NCI-H128 (cell line): ENCODE measurements at regions not wholly inside any gene's neighbourhood (a gene's known extent, or its start where the extent isn't known, plus 50 kb on each side); places are given as distances from the start of the nearest gene placed in this dataset.

Experiments
- DNase-seq: peaks from one replicate; lab custom pipeline; 2025; ENCODE audit not compliant: unreplicated experiment; lab: John Stamatoyannopoulos, UW

GRCh38 chr10:131519723-131520605 is 208.4 kb upstream of the TCERG1L start:
- DNase-seq, result no peak

- DNase-seq, result no peak
Observed at GRCh38 chr10:131531265-131532190, 220.0 kb upstream of the TCERG1L start.

GRCh38 chr10:131532291-131532690 is 220.8 kb upstream of the TCERG1L start:
- no peak for DNase-seq

GRCh38 chr10:131532745-131533341 is 221.3 kb upstream of the TCERG1L start:
- no peak for DNase-seq

GRCh38 chr10:131533846-131534526 is 222.5 kb upstream of the TCERG1L start:
- no peak for DNase-seq

- no peak for DNase-seq
Observed at GRCh38 chr10:131534836-131535235, 223.3 kb upstream of the TCERG1L start.

- no peak for DNase-seq
Observed at GRCh38 chr10:131536676-131537075, 225.2 kb upstream of the TCERG1L start.

GRCh38 chr10:131537281-131537680 is 225.8 kb upstream of the TCERG1L start:
- no peak for DNase-seq

GRCh38 chr10:131544495-131544894 is 233.0 kb upstream of the TCERG1L start:
- DNase-seq, result no peak

- DNase-seq, result no peak
Observed at GRCh38 chr10:131546086-131546810, 234.7 kb upstream of the TCERG1L start.

GRCh38 chr10:131547129-131547799 is 235.7 kb upstream of the TCERG1L start:
- no peak for DNase-seq

GRCh38 chr10:131548176-131548575 is 236.7 kb upstream of the TCERG1L start:
- DNase-seq, result no peak

- no peak for DNase-seq
Observed at GRCh38 chr10:131549116-131549515, 237.6 kb upstream of the TCERG1L start.

GRCh38 chr10:131553121-131553520 is 241.6 kb upstream of the TCERG1L start:
- DNase-seq, result no peak

- no peak for DNase-seq
Observed at GRCh38 chr10:131553581-131553980, 242.1 kb upstream of the TCERG1L start.

- no peak for DNase-seq
Observed at GRCh38 chr10:131554821-131555220, 243.3 kb upstream of the TCERG1L start.

GRCh38 chr10:131555406-131555805 is 243.9 kb upstream of the TCERG1L start:
- DNase-seq, result no peak

- DNase-seq, result no peak
Observed at GRCh38 chr10:131556061-131556896, 244.8 kb upstream of the TCERG1L start.
